B cell (primary cell): ENCODE measurements at regions not wholly inside any gene's neighbourhood (a gene's known extent, or its start where the extent isn't known, plus 50 kb on each side); places are given as distances from the start of the nearest gene placed in this dataset.

Experiments
- CTCF ChIP-seq: fragments of 200-600 bp; IDR thresholded peaks from one replicate; pipeline ENCODE4 v1.8.0; 2022; ENCODE audit warnings: antibody characterized with exemption, mild to moderate bottlenecking
- EZH2 ChIP-seq: IDR thresholded peaks from 2 replicates; pipeline ENCODE4 v1.6.1; 2012; ENCODE audit warnings: borderline replicate concordance, low read depth, mild to moderate bottlenecking, moderate library complexity, low read length; ENCODE audit not compliant: insufficient read depth, poor library complexity, severe bottlenecking

- no peak for TF ChIP-seq CTCF
- TF ChIP-seq EZH2 = no peak
These were observed 153.4 kb downstream of the PPP1R2C start for GRCh38 chrX:42624524-42624923.
